SK-N-SH (cell line): ENCODE measurements at regions not wholly inside any gene's neighbourhood (a gene's known extent, or its start where the extent isn't known, plus 50 kb on each side); places are given as distances from the start of the nearest gene placed in this dataset.
"Not testable (repeated sequence)": the region's sequence is repeated elsewhere in the genome, so short reads cannot be mapped to it uniquely, and the experiment has no call there.

Experiments
- CTCF ChIA-PET: fragments of 300-600, 350-600 bp; formaldehyde crosslinking; extraction: SDS; loops from one replicate; lab custom pipeline; 2021; lab: Yijun Ruan, JAX
- POLR2A ChIA-PET: fragments of 350-600 bp; sonication (Branson Sonifier 250); formaldehyde crosslinking; extraction: SDS; loops from one replicate; lab custom pipeline; 2020; ENCODE audit warnings: antibody characterized with exemption, inconsistent platforms; lab: Yijun Ruan, JAX
- DNase-seq: peaks from one replicate; pipeline ENCODE4 v3.0.0; 2012
- H2AFZ ChIP-seq: fragments of 200-600 bp; sonication (generic); 2 replicates; pipeline ENCODE4 v1.8.1; 2016; ENCODE audit warnings: antibody characterized with exemption, mild to moderate bottlenecking, low read depth
- H3F3A ChIP-seq: fragments of 200-600 bp; sonication (generic); replicated peaks from 2 replicates; pipeline ENCODE3; 2016; ENCODE audit warnings: antibody characterized with exemption, mild to moderate bottlenecking; ENCODE audit not compliant: insufficient read depth
- H3K27ac ChIP-seq, 2 experiments: fragments of 200-500 bp in 1 of 2; fragments of 200-600 bp in 1 of 2; sonication (Bioruptor generic) in 1 of 2; sonication (generic), shearing (Covaris generic) in 1 of 2; 2 replicates each; pipeline versions ENCODE4 v1.5.1 to v1.6.1; 2014 to 2016; ENCODE audit warnings: low read depth in 2 of 2, inconsistent platforms in 1 of 2, low read length in 1 of 2, mild to moderate bottlenecking in 1 of 2, mixed read lengths in 1 of 2
- H3K27me3 ChIP-seq: fragments of 200-600 bp; sonication (generic), shearing (Covaris generic); 2 replicates; pipeline ENCODE4 v1.6.1; 2016; ENCODE audit warnings: mixed run types; ENCODE audit not compliant: insufficient read depth
- H3K36me3 ChIP-seq, 2 experiments: fragments of 200-500 bp in 1 of 2; fragments of 200-600 bp in 1 of 2; sonication (Bioruptor generic) in 1 of 2; sonication (generic) in 1 of 2; replicated peaks in 1 of 2; 2 replicates each; pipeline versions ENCODE3 to v1.5.1; 2014 to 2016; ENCODE audit warnings: low read length in 1 of 2, mild to moderate bottlenecking in 1 of 2; ENCODE audit not compliant: insufficient read depth in 2 of 2, control insufficient read depth in 1 of 2
- H3K4me1 ChIP-seq, 2 experiments: fragments of 200-500 bp in 1 of 2; fragments of 200-600 bp in 1 of 2; sonication (Bioruptor generic) in 1 of 2; sonication (generic), shearing (Covaris generic) in 1 of 2; 2 replicates each; pipeline versions ENCODE4 v1.5.1 to v1.6.1; 2014 to 2016; ENCODE audit warnings: low read depth in 1 of 2, low read length in 1 of 2, mixed run types in 1 of 2; ENCODE audit not compliant: insufficient read depth in 2 of 2, control insufficient read depth in 1 of 2
- H3K4me2 ChIP-seq: fragments of 200-600 bp; sonication (generic), shearing (Covaris generic); 2 replicates; pipeline ENCODE4 v1.6.1; 2017; ENCODE audit warnings: mixed run types
- H3K4me3 ChIP-seq, 2 experiments: fragments of 200-500 bp in 1 of 2; fragments of 200-600 bp in 1 of 2; sonication (Bioruptor generic) in 1 of 2; sonication (generic), shearing (Covaris generic) in 1 of 2; 2 replicates each; pipeline versions ENCODE4 v1.5.1 to v1.8.1; 2014 to 2016; ENCODE audit warnings: low read depth in 2 of 2, inconsistent platforms in 1 of 2, low read length in 1 of 2, mild to moderate bottlenecking in 1 of 2, mixed read lengths in 1 of 2, moderate library complexity in 1 of 2
- H3K79me2 ChIP-seq: fragments of 200-600 bp; sonication (generic); 2 replicates; pipeline ENCODE4 v1.8.1; 2017; ENCODE audit warnings: mild to moderate bottlenecking; ENCODE audit not compliant: insufficient read depth
- H3K9ac ChIP-seq: fragments of 200-600 bp; sonication (generic); 2 replicates; pipeline ENCODE4 v1.6.1; 2017; ENCODE audit warnings: mixed run types
- H3K9me2 ChIP-seq: fragments of 200-600 bp; sonication (generic); 2 replicates; pipeline ENCODE4 v1.6.1; 2017; ENCODE audit warnings: mixed run types
- H3K9me3 ChIP-seq: fragments of 200-600 bp; sonication (generic); 2 replicates; pipeline ENCODE4 v1.6.1; 2017; ENCODE audit warnings: mixed run types, mild to moderate bottlenecking, moderate library complexity
- H4K20me1 ChIP-seq: fragments of 200-600 bp; sonication (generic); 2 replicates; pipeline ENCODE4 v1.6.1; 2017; ENCODE audit warnings: mild to moderate bottlenecking, mixed run types; ENCODE audit not compliant: insufficient read depth
- CHD2 ChIP-seq: fragments of 150-350 bp; IDR thresholded peaks from 2 replicates; pipeline ENCODE4 v1.6.1; 2018; ENCODE audit warnings: low read length; ENCODE audit not compliant: partially characterized antibody
- CTCF ChIP-seq: fragments of 200-600 bp; sonication (generic); IDR thresholded peaks from 2 replicates; pipeline ENCODE4 v1.6.1; 2017; ENCODE audit warnings: antibody characterized with exemption, mild to moderate bottlenecking, moderate library complexity
- ELF1 ChIP-seq: IDR thresholded peaks from 2 replicates; pipeline ENCODE4 v1.4.0; 2012
- EZH2phosphoT487 ChIP-seq: fragments of 200-600 bp; sonication (generic); IDR thresholded peaks from 2 replicates; pipeline ENCODE4 v1.6.1; 2017; ENCODE audit warnings: low read depth, mixed run types, mild to moderate bottlenecking, antibody characterized with exemption, moderate library complexity, borderline replicate concordance
- FOSL2 ChIP-seq: IDR thresholded peaks from 2 replicates; pipeline ENCODE4 v1.4.0; 2012; ENCODE audit warnings: low read depth, mild to moderate bottlenecking, moderate library complexity, borderline replicate concordance
- GATA2 ChIP-seq: sonication (generic); formaldehyde crosslinking; IDR thresholded peaks from 2 replicates; pipeline ENCODE4 v1.5.0; 2020; ENCODE audit warnings: mild to moderate bottlenecking, missing genetic modification reagents
- NFIC ChIP-seq: IDR thresholded peaks from 2 replicates; pipeline ENCODE4 v1.4.0; 2012; ENCODE audit warnings: borderline replicate concordance
- PBX3 ChIP-seq: IDR thresholded peaks from 2 replicates; pipeline ENCODE4; 2012
- POLR2AphosphoS5 ChIP-seq: IDR thresholded peaks from 2 replicates; pipeline ENCODE4 v1.6.1; 2012; ENCODE audit warnings: low read depth, low read length
- RAD21 ChIP-seq: IDR thresholded peaks from 2 replicates; pipeline ENCODE4 v1.6.1; 2012; ENCODE audit warnings: mild to moderate bottlenecking, low read length
- SMC3 ChIP-seq: IDR thresholded peaks from 2 replicates; pipeline ENCODE4 v1.6.1; 2012; ENCODE audit warnings: low read depth, low read length, improper control_type of control experiment
- TAF1 ChIP-seq: IDR thresholded peaks from 2 replicates; pipeline ENCODE4 v1.6.1; 2012; ENCODE audit warnings: low read depth, mild to moderate bottlenecking, low read length, moderate library complexity, borderline replicate concordance
- TEAD4 ChIP-seq: IDR thresholded peaks from 2 replicates; pipeline ENCODE4 v1.4.0; 2012; ENCODE audit warnings: mild to moderate bottlenecking, borderline replicate concordance; ENCODE audit not compliant: insufficient read depth
- USF1 ChIP-seq: IDR thresholded peaks from 2 replicates; pipeline ENCODE4 v1.4.0; 2012; ENCODE audit warnings: low read depth, borderline replicate concordance
- USF2 ChIP-seq: fragments of 150-350 bp; IDR thresholded peaks from 2 replicates; pipeline ENCODE4 v1.6.1; 2017; ENCODE audit warnings: antibody characterized with exemption, low read length, low read depth, borderline replicate concordance
- WGBS: methylation state at CpG from one replicate; pipeline ENCODE4 v1.1.6; 2017; ENCODE audit warnings: low lambda C conversion rate; 5-methylcytosine and 5-hydroxymethylcytosine counted together

GRCh38 chr1:189220750-189221149, 1256.9 kb downstream of the BRINP3 start:
- CTCF ChIA-PET: interaction anchor here (0.6 to 1.9 kb wide), 2 partner anchors 21 to 420 kb away, joined by 3 to 4 read pairs; no protein-coding TSS in a partner anchor
- WGBS: 47% methylated on average over 1 of the region's 1 CpG
- Histone ChIP-seq H3K27me3 (no peaks in the 10 kb centered on the region), H3K9me3 (no peaks in the 10 kb centered on the region), H3K4me2 (no peak overlapping the region), H4K20me1 (no peaks in the 10 kb centered on the region), H3K79me2 (no peaks in the 10 kb centered on the region), H3K27ac (no peak overlapping the region), H3K9ac (no peak overlapping the region), H3K36me3 (no peaks in the 10 kb centered on the region), H3K4me1 (no peaks in the 10 kb centered on the region; a peak in 1 of 4 replicates), H3F3A (no peaks in the 10 kb centered on the region), H2AFZ (no peak overlapping the region), H3K9me2 (no peaks in the 10 kb centered on the region), H3K4me3 (no peak overlapping the region)
- POLR2A ChIA-PET: no interaction called here
- DNase-seq: peak; percentile 14
- TF ChIP-seq POLR2AphosphoS5 (no peak), GATA2 (CRISPR knock-in tag) (no peak), PBX3 (no peak), USF1 (no peak), TEAD4 (no peak), FOSL2 (no peak), TAF1 (no peak), EZH2phosphoT487 (no peak), CHD2 (no peak), RAD21 (peak; percentile 43), SMC3 (peak; percentile 26), USF2 (no peak), NFIC (no peak), CTCF (peak; percentile 61), ELF1 (no peak)

- H3F3A ChIP-seq, CTCF ChIA-PET, H3K36me3 ChIP-seq, H2AFZ ChIP-seq, H4K20me1 ChIP-seq, H3K79me2 ChIP-seq, H3K4me3 ChIP-seq, POLR2A ChIA-PET, DNase-seq, H3K4me2 ChIP-seq, H3K27me3 ChIP-seq, H3K9me3 ChIP-seq, H3K9me2 ChIP-seq, H3K4me1 ChIP-seq, H3K27ac ChIP-seq, H3K9ac ChIP-seq: not testable (repeated sequence)
- 98% methylated on average over 9 of the region's 28 CpGs for whole genome bisulfite sequencing
These were observed 1251.9 kb downstream of the BRINP3 start for GRCh38 chr1:189225794-189226145.
